HepG2 (cell line): ENCODE measurements at regions not wholly inside any gene's neighbourhood (a gene's known extent, or its start where the extent isn't known, plus 50 kb on each side); places are given as distances from the start of the nearest gene placed in this dataset.

Source experiments
- ATAD3A ChIP-seq: sonication (generic); formaldehyde crosslinking; IDR thresholded peaks from 2 replicates; pipeline ENCODE4 v1.4.0; 2020; ENCODE audit warnings: missing genetic modification reagents
- CTCF ChIP-seq: sonication (generic); formaldehyde crosslinking; IDR thresholded peaks from 2 replicates; pipeline ENCODE4 v1.5.0; 2020; ENCODE audit warnings: mild to moderate bottlenecking, missing genetic modification reagents, moderate library complexity
- FOXM1 ChIP-seq: sonication (generic); formaldehyde crosslinking; IDR thresholded peaks from 2 replicates; pipeline ENCODE4 v1.5.0; 2020; ENCODE audit warnings: missing genetic modification reagents
- PAF1 ChIP-seq: IDR thresholded peaks from 2 replicates; pipeline ENCODE4 v1.6.1; 2016; ENCODE audit warnings: missing genetic modification reagents, missing compliant biosample characterization
- PHF20 ChIP-seq: sonication (generic); formaldehyde crosslinking; IDR thresholded peaks from 2 replicates; pipeline ENCODE4 v1.5.0; 2020; ENCODE audit warnings: mild to moderate bottlenecking, missing genetic modification reagents
- SRF ChIP-seq: IDR thresholded peaks from 2 replicates; pipeline ENCODE4 v1.6.1; 2011; ENCODE audit warnings: mild to moderate bottlenecking, low read depth, low read length, moderate library complexity
- YY1 ChIP-seq: IDR thresholded peaks from 2 replicates; pipeline ENCODE4 v1.6.1; 2011; ENCODE audit warnings: low read length, low read depth, moderate library complexity, mild to moderate bottlenecking; ENCODE audit not compliant: insufficient read depth, insufficient replicate concordance
- ZNF274 ChIP-seq: sonication (generic); formaldehyde crosslinking; IDR thresholded peaks from 2 replicates; pipeline ENCODE4 v1.5.1; 2020; ENCODE audit warnings: mild to moderate bottlenecking, missing genetic modification reagents
- ZNF484 ChIP-seq: sonication (generic); formaldehyde crosslinking; IDR thresholded peaks from 2 replicates; pipeline ENCODE4 v1.5.1; 2020; ENCODE audit warnings: mild to moderate bottlenecking, low read depth, missing genetic modification reagents, borderline replicate concordance
- TF ChIP-seq, protein P1 (sequence below), 2 experiments: sonication (generic) in 1 of 2; formaldehyde crosslinking in 1 of 2; IDR thresholded peaks; 2 replicates each; pipeline versions ENCODE4 v1.5.1 to v1.6.1; 2011 to 2020; ENCODE audit warnings: borderline replicate concordance in 1 of 2, low read depth in 1 of 2, low read length in 1 of 2, mild to moderate bottlenecking in 1 of 2, missing genetic modification reagents in 1 of 2, moderate library complexity in 1 of 2
- TF ChIP-seq, protein P2 (sequence below): sonication (generic); formaldehyde crosslinking; IDR thresholded peaks from 2 replicates; pipeline ENCODE4 v1.4.0; 2020; ENCODE audit warnings: missing genetic modification reagents

DNA sequence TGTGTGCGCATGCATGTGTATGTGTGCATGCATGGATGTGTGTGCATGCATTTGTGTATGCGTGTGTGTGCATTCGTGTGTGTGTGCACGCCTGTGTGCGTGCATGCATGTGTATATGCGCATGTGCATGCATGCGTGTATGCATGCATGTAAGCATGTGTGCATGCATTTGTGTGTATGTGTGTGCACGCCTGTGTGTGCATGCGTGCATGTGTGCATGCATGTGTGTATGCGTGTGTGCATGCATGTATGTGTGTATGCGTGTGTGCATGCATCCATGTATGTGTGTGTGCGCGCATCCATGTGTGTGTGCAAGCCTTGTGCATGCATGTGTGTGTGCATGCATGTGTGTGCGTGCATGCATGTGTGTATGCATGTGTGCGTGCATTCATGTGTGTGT, 276.8 kb downstream of the PBX3 start:
- no peak for TF ChIP-seq ZNF484
- no peak for TF ChIP-seq YY1
- no peak for TF ChIP-seq PHF20 (CRISPR knock-in tag)
- TF ChIP-seq, protein P1, sequence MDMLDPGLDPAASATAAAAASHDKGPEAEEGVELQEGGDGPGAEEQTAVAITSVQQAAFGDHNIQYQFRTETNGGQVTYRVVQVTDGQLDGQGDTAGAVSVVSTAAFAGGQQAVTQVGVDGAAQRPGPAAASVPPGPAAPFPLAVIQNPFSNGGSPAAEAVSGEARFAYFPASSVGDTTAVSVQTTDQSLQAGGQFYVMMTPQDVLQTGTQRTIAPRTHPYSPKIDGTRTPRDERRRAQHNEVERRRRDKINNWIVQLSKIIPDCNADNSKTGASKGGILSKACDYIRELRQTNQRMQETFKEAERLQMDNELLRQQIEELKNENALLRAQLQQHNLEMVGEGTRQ (IDR thresholded peaks at IDR 0.05; ENCODE audit: low read depth, low read length): no peak
- TF ChIP-seq, protein P1 (CRISPR knock-in tag; IDR thresholded peaks at IDR 0.05; ENCODE audit: borderline replicate concordance): no peak
- TF ChIP-seq, protein P2, sequence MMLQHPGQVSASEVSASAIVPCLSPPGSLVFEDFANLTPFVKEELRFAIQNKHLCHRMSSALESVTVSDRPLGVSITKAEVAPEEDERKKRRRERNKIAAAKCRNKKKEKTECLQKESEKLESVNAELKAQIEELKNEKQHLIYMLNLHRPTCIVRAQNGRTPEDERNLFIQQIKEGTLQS (CRISPR knock-in tag): no peak
- no peak for TF ChIP-seq SRF
- no peak for TF ChIP-seq FOXM1 (CRISPR knock-in tag)
- TF ChIP-seq ZNF274 (CRISPR knock-in tag): no peak
- TF ChIP-seq CTCF: no peak
- no peak for TF ChIP-seq PAF1 (CRISPR knock-in tag)
- no peak for TF ChIP-seq ATAD3A (CRISPR knock-in tag)
